NCI-H1694 treated with DMSO at 0.1 percent for 48 hours (cell line): ENCODE measurements at regions not wholly inside any gene's neighbourhood (a gene's known extent, or its start where the extent isn't known, plus 50 kb on each side); places are given as distances from the start of the nearest gene placed in this dataset.

Source experiments
- DNase-seq: peaks from one replicate; lab custom pipeline; 2025; lab: John Stamatoyannopoulos, UW

DNA sequence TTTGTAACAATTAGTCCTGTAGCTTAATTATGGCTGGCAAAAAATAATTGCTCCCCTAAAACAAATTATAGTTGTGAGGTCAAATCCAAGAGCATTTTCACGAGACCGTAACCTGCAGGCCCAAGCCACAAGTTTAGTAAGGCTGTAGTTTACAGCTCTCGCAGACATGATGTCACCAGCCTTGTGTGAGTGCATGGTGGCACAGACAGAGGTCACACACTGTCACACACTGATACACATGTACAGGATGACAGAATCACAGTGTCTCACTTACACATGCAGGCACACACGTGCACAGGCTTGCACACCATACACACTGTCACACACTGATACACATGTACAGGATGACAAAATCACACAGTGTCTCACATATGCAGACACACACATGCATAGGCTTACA lies 518.8 kb downstream of the IRX1 start:
- no peak for DNase-seq

DNA sequence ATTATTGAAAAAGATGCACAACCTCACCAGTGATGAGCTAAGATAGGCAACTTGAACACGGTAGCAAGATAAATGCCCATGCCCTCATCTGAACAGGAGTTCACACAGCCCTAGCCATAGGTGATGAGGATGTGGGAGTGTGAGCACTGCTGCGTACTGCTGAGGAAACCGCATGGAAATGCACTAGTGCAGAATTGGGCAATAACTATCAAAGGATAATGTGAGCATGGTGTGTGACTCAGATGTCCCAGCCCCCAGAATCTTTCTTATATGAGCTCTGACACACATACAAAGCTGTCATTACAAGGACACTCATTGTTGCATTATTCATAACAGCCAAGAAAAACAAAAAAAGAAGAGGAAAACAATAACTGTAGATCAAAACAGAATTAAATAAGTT lies 521.2 kb downstream of the IRX1 start:
- DNase-seq: no peak

DNA sequence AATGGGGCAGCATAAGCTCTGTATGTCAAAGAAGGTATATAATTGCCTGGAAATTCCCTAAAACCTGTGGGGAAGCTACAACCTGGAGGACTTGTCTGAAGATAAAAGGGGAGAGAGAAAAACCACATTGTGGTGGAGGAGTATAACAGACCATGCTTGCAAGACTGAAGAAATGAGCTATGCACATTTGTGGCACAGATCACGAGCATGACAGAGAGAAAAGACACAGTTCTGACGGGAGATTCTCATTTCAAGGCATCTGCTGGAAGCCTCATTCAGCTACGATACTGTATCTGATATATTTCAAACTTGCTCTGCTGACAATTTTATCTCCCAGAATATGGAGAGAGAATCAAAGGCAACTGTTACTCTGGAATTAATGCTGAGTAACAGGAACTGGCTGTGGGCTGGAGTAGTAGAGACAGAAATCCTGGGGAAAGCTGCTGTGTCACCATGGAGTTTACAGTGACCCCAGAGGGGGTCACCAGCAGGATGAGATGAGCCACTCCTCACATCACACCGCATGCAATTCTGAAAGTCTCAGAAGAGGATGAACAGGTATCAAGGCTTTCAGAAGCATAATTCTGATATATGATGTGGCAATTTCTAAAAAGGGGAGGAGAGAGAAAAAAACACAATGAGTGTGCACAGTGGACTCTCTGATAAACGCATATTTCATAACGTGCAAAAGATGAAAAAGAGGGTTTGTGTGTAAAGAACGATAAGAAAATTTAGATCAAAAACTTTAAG lies 528.8 kb downstream of the IRX1 start:
- no peak for DNase-seq

DNA sequence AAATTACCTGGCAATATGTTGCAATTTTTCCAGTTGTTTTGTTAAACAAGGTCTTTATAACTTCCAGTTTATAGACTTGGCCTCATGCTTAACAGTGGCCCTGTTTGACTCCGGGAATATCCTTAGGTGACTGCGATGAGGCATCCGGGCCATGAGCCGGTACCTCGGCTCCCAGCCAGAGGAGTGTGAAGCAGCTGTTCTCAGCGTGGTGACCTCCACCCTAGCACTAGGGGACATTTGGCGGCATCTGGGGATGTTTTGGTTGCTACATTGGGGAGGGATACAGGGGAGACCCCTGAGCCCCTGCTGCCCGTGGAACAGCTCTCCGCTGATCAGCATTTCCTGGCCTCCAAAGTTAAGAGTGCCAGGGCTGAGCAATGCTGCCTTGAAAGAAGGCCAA lies 533.4 kb downstream of the IRX1 start:
- DNase-seq: no peak

DNA sequence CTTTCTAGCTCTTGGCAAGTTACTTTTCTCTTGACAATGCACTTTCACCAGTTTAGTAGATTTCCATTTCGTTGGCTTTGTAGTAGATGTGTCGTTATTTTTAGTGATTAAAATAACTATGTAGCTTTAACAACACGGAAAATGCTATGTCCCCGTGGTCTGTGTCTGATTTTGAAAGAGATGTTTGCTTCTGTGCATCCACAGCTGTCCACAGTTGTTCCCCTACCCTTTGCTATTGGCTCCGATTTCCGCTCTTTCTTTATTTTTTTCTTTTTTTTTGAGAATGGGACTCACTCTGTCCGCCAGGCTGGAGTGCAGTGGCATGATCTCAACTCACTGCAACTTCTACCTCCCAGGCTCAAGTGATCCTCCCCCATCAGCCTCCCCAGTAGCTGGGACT lies 533.9 kb downstream of the IRX1 start:
- DNase-seq: no peak

DNA sequence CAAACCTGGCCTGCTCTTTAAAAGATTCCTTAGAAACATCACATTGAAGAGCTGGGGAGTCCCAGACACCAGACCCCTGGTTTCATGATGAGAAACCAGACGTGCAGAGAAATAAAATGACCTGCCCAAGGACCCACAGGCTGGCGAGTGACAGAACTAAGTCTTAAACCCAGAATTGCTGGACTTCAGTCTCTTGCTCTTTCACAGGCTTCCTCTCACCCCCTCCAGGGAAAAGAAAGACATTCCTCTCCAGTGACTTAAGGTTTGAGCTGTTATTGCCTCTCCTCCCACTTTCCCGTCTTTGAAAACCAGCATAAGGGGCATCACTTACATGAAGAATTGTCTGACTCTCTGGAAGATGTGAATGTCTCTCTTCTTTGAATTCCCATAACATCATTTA lies 535.2 kb downstream of the IRX1 start:
- no peak for DNase-seq

DNA sequence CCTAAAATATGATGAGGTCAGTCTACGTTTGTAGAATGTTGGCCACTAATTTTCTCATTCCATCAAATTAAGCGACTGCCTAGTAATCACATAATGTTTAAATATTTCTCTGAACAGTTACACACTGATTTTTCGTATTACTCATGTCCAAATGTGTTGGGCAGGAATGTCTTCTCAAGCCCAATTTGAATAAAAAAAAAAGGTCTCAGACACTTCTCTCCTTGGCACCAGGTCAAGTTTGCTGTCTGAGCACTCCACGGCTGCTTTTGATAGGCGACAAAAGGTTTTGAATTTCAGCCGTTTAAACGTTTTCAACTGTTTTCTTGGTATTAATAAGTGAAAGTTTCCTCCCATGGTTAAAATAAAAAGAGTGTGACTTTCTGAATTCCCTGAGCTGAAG lies 542.1 kb downstream of the IRX1 start:
- DNase-seq: no peak

DNA sequence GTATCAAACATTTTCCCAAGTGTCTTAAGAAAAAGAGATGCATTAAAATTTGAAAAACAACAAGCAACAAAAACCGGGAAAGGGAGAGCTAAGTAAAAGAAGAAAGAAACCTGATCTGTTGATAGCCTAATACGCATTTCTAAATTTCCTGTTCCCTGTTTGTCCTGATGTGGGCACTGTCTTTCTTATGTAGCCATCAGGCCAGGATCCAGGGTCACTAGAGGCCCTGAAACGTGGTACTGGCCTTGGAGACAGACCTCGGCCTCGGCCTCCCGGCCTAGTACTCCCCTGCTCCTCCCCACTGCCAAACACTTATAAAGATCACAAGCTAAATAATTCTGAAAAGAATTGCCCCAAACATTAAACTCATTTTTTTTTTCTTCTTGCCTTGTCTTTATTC lies 547.2 kb downstream of the IRX1 start:
- no peak for DNase-seq

DNA sequence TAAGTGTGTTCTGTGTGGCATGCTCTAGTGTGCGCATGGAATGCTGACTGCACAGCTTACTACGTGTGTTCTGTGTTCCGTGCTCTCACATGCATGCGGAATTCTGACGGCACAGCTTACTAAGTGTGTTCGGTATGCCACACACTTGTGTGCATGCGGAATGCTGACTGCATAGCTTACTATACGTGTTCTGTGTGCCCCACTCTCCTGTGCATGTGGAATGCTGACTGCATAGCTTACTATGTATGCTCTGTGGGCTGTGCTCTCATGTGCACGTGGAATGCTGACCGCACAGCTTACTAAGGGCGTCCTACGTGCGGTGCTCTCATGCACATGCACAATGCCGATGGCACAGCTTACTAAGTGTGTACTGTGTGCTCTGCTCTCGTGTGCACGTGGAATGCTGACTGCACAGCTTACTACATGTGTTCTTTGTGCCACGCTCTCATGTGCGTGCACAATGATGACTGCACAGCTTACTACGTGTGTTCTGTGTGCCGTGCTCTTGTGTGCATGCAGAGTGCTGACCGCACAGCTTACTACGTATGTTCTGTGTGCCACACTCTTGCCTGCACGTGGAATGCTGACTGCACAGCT lies 548.9 kb downstream of the IRX1 start:
- no peak for DNase-seq

DNA sequence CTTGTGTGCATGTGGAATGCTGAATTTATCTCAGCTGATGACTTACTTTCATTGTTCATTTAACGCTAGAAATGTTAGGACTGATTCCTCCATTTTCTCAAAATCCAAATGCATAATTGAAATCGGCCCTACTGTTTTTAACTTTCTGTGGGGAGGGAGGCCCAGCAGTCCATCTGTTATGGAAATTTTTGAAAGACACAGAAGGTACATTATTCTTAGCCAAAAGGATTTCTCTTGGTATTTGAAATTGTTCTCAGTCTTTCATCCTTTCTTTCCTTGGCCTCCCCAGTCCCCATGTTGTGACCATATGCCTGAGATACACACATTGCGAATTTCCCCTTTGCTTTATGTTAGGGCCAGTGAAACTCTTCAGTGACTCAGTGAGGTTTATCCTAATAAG lies 549.9 kb downstream of the IRX1 start:
- DNase-seq: no peak

DNA sequence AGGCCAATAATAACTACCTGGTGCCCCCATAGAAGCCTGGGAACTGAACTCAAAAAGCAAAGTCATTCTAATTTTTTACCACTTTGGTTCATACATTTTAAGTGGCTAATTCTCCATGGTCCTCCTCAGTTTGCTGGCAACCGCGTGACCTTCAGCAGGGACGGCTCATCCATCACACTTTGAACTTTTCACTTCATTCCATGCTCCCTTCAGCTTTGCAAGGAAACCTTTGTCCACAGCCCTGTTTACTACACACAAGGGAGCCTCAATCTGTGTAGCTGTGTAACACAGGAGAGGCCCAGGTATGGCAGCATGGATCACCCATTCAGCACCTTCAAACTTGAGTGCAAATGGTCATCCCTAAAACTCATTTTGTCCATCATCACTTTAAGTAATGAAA lies 552.4 kb downstream of the IRX1 start:
- no peak for DNase-seq

DNA sequence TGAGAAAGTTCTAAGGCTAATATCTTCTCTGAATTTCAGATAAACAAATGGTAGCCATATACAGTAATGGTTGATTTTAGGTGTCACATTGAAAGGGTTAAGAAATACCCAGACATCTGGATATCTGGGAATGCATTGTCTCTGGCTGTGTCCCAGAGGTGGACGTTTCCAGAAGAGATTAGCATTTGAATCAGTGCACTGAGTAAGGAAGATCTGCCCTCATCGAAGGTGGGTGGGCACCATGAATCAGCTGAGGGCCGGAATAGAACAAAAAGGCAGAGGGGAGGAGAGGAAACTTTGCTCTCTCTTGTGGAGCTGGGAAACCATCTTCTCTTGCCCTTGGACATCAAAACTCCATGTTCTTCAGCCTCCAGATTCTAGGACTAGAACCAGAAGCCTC lies 554.4 kb downstream of the IRX1 start:
- DNase-seq: no peak

DNA sequence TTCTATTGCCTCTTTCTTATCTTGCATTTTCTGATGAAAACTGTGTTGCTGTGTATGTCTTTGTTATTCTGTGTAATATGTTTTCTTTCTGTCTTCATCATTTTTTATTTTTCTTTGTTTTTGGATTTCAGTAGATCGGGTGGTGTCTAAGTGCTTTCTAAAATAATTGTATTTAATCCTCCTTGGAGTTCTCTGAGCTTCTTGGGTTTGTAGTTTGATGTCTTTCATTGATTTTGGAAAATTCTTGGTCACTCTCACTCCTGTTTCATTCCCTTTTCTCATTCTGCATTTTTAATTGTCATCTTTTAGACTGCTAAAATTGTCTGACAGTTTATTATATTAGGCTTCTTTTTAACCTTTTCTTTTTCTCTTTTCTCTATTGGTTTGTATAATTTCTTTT lies 560.5 kb downstream of the IRX1 start:
- DNase-seq: no peak

DNA sequence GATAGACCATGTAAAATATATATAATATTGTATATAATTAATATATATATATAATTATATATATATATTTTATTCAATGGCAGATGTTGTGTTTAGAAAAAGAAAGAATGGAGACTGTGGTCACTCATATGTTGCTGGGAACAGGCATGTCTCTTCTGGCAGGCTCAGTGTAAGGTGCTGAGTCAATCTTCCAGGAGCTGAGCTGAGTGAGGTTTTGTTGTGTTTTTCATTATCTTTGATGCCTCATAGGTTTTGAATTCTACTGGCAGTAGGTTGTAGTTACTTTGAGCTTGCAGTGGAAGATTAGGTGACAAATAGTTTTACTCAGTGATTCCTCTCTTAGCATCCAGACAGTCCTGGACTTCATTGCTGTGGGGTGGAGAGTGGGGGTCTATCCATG lies 561.3 kb downstream of the IRX1 start:
- no peak for DNase-seq

DNA sequence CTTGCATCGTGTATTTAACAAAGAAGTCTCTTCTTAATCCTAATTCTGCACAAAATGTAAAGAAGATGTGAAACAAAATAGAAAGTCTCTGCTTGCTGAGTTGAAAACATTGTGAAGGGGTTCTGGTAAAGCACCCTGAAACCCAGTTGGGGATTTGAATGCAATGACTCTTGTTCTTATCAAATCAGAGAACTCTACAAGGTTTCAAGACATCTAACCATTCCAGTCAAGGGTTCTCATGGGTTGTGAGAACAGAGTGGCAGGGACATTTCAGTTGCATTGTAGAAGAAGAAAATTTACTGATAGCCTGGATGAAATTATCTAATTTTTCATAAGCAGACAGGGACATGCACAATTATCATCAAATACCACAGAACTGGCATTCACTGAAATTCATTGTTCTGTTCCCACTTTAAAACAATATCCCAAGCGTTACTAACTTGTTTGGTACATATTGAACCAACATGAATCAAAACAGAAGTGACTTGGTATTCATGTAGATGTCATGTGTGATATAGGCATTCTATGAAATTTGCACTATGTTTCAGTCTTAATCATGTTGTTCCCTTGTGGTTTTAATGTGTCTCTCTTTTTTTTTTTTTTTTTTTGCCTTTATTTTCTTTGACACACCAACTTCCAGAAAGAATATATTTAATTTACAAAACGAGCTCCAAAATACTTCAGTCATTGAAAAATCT lies 563.3 kb downstream of the IRX1 start:
- DNase-seq: no peak

DNA sequence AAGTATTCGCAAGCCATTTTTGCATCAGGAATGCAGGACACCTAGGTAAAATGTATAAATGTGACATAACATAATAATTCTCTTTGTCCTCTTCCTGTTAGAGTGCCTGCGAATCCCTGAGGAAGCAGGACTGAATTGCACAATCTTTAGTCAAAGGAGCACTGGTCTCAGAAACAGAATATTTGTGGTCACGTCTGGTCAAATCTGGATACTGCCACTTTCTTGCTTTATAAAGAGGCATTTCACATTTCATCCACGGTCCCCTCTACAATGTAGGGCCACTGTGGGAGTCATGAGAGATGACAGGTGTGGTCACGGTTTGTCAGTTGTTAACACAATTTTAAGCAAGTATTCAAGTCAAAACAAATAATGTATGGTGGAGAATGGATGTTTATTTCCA lies 564.0 kb downstream of the IRX1 start:
- DNase-seq: no peak

DNA sequence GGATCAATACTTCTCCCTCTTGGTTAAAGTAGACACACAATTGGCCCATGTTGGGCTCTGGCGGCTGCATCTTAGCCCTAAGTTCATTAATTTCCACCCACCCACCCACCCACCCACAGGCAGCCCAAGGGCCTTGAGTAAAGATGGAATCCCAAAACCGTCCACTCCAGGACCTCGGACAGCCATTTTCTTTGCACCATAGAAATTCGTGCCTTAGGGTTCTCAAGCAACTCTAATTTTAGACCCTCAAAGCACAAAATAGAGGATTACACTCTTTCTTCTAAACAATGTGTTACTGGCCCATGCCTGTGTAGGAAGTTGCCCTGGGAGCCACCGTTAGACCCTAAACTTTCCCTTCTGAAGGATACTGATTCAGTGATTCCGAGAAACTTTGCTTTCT lies 568.5 kb downstream of the IRX1 start:
- DNase-seq: no peak

DNA sequence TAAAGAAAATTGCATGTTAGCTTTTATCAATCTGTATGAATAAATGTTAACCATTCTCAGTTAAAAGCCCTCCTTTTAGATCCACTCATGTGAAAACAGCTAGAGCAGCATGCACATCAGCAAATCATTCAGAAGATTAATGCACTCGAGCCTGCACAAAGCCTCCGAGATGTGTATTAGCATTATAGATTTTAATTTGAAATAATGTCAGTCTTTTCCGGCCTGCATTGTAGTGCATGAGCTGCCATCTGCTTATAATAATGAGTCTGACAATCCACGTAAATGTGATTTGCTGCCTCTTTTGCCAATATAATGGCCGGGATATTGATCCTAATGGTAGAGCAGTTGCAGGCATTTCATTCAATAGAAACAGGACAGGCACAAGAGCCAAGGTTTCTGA lies 585.1 kb downstream of the IRX1 start:
- no peak for DNase-seq

DNA sequence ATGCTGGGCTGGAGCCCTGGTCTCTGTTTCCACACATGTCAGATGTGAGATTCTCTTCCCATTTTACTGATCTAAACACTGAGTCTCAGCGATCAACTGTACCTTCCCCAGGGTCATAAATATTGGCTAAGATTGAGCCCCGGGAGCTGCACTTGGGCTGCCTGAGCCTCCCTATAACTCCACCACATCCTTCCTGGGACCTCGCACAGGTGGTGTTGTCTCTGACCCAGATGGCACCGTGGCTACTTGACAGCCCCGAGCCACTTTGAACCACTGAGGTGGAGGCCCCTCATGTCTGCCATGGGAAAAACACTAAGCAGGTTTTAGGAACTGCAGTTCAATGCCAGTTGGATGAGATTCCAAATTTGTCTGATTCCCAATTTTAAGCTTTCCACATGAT lies 586.5 kb downstream of the IRX1 start:
- no peak for DNase-seq

DNA sequence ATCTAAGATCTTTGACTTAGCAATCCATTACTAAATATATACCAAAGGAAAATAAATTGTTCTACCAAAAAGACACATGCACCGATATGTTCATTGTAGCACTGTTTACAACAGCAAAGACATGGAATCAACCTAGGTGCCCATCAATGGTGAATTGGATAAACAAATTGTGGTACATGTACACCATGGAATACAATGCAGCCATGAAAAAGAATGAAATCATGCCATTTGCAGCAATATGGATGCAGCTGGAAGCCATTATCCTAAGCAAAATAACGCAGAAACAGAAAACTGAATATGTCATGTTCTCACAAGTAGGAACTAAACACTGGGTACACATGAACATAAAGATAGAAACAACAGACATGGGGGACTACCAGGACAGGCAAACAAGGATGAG lies 589.5 kb downstream of the IRX1 start:
- DNase-seq: no peak

DNA sequence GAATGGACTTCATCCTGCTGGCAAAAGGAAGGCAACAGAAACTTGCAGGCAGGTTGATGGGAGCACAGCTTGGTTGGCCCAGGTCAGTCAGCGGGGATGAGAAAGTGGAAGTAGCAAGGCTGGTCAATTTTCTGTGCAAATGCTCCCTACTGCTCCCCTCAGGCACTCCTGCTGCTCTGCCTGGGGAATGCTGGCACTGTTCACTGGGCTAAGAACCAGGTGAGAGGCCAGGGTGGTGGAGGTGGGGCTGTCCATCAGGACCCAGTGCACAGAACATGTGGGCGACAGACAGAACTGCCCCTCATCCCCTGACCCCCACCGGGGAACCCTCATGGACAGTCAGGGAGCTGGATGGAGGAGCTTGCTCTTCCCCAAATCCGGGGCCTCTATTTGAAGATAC lies 593.1 kb downstream of the IRX1 start:
- DNase-seq: no peak

DNA sequence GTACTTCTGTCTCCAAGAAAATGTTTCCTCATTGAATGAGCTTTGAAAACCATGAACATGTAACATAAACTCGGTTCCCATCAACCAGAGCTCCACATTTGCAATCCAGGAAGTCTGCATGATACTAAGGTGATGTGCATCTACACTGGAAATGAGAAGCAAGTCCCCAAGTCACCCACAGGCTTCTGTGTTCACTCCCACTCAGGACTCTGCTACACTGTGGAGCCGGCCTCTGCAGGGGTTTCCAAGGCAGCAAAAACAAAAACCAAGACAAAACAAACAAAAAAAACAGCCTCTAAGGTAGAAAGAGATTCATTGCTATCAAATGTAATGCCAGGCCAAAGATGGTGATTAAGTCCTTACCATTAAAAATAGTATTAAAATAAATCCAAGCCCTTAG lies 593.7 kb downstream of the IRX1 start:
- no peak for DNase-seq

DNA sequence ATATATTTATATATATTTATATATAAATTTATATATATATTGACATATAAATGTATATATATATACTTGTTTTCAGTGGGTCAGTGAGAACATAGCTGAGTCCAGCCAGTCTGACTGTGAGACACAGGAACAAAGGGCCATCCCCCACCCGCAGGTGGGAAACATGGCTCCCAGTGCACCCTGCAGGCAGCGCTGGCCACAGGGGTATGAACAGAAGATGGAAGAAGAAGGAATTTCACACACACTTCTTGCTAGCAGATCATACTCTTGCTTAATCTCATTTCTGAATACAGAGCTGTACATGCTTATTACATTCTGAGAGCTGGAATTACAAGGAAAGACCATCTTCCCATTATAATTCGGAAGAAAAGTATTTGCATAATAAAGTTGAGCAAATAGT lies 595.4 kb downstream of the IRX1 start:
- DNase-seq: no peak

DNA sequence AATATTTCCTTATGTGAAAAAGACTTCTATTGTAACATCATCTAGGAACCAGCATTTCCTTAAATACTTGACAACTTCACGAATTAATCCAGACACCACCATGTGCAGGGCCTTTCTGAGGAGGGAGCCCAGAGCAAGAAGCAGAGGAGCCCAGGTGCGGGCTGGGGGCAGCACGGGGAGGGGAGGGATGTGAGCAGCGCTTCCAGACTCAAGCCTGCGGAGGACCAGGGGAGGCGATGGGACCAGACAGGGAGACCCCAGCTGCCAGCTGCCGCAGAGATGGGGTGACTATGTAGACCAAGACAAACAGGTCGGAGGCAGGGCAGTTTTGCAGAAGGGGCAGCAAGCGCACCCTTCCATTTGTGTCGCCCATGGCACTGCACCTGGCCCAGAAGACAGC lies 596.1 kb downstream of the IRX1 start:
- DNase-seq: no peak
